ENCODE measurements at regions not wholly inside any gene's neighbourhood (a gene's known extent, or its start where the extent isn't known, plus 50 kb on each side); places are given as distances from the start of the nearest gene placed in this dataset.

GRCh38 chr4:64967286-64967685, 558.0 kb upstream of the TECRL start (continued):
- no peak for TF ChIP-seq FOSL1 (CRISPR knock-in tag; IDR thresholded peaks at IDR 0.05; ENCODE audit: borderline replicate concordance)
- TF ChIP-seq TBX3 (IDR thresholded peaks at IDR 0.05; ENCODE audit: borderline replicate concordance): no peak
- TF ChIP-seq ZKSCAN5 (CRISPR knock-in tag; IDR thresholded peaks at IDR 0.05): no peak
- no peak for TF ChIP-seq USF2 (IDR thresholded peaks at IDR 0.05; ENCODE audit: low read depth, low read length)
- TF ChIP-seq USF2 (CRISPR knock-in tag; IDR thresholded peaks at IDR 0.05; ENCODE audit: borderline replicate concordance): no peak
- TF ChIP-seq ZBED4 (CRISPR knock-in tag; IDR thresholded peaks at IDR 0.05; ENCODE audit: borderline replicate concordance): no peak
- TF ChIP-seq CCAR2 (optimal IDR thresholded peaks at IDR 0.05; ENCODE audit: low read depth, low read length): no peak
- TF ChIP-seq MTA3 (CRISPR knock-in tag; IDR thresholded peaks at IDR 0.05): no peak
- TF ChIP-seq ZBTB8A (CRISPR knock-in tag; IDR thresholded peaks at IDR 0.05; ENCODE audit: borderline replicate concordance, low read depth): no peak
- no peak for TF ChIP-seq BCL3 (CRISPR knock-in tag; IDR thresholded peaks at IDR 0.05)
- no peak for TF ChIP-seq BHLHE40 (IDR thresholded peaks at IDR 0.05; ENCODE audit: low read length)
- TF ChIP-seq IRF1 (CRISPR knock-in tag; IDR thresholded peaks at IDR 0.05; ENCODE audit: low read depth): no peak
- no peak for TF ChIP-seq ONECUT2 (CRISPR knock-in tag; IDR thresholded peaks at IDR 0.05)
- no peak for TF ChIP-seq HCFC1 (IDR thresholded peaks at IDR 0.05; ENCODE audit: low read depth, low read length)
- TF ChIP-seq ZNF878 (CRISPR knock-in tag; IDR thresholded peaks at IDR 0.05): no peak

Measured in HepG2 (cell line).